ENCODE measurements at regions not wholly inside any gene's neighbourhood (a gene's known extent, or its start where the extent isn't known, plus 50 kb on each side); places are given as distances from the start of the nearest gene placed in this dataset.
"Not testable (repeated sequence)": the region's sequence is repeated elsewhere in the genome, so short reads cannot be mapped to it uniquely, and the experiment has no call there.

GRCh38 chr6:54559136-54559535, 250.9 kb downstream of the TINAG start:
- Histone ChIP-seq H3K4me2 (ENCODE audit: insufficient read depth, insufficient read length, low read length) (no peak overlapping the region), H4K20me1 (ENCODE audit: control insufficient read depth, insufficient read depth, insufficient read length) (no peaks in the 10 kb centered on the region), H3K4me1 (ENCODE audit: insufficient read depth, low read length) (no peaks in the 10 kb centered on the region), H3K14ac (ENCODE audit: insufficient read depth, low read length) (no peak overlapping the region), H3T11ph (ENCODE audit: low read length) (no peak overlapping the region), H2BK120ac (ENCODE audit: low read depth, low read length, poor library complexity, severe bottlenecking) (no peak overlapping the region), H3K9me3 (ENCODE audit: control insufficient read depth, low read depth, low read length) (no peaks in the 10 kb centered on the region), H2BK5ac (ENCODE audit: insufficient read length, low read length) (no peak overlapping the region), H4K91ac (ENCODE audit: insufficient read length, low read depth, low read length) (no peak overlapping the region), H4K5ac (ENCODE audit: insufficient read length, low read depth, low read length) (no peak overlapping the region), H3K56ac (ENCODE audit: insufficient read length, low read depth, low read length) (no peak overlapping the region), H3K27ac (ENCODE audit: insufficient read length, low read depth, low read length) (no peak overlapping the region), H2BK15ac (ENCODE audit: low read depth, low read length) (no peak overlapping the region), H2BK12ac (ENCODE audit: insufficient read length, low read depth, low read length) (no peak overlapping the region), H4K8ac (replicated peaks; ENCODE audit: insufficient read length, low read depth, low read length) (no peak overlapping the region), H3K27me3 (ENCODE audit: insufficient read depth, low read length) (no peaks in the 10 kb centered on the region), H3K23ac (ENCODE audit: insufficient read length, low read depth, low read length) (no peak overlapping the region), H3K9ac (ENCODE audit: extremely low read depth, insufficient read length, low read length) (no peak overlapping the region), H3K79me2 (ENCODE audit: insufficient read depth, low read length) (no peaks in the 10 kb centered on the region), H3K18ac (ENCODE audit: insufficient read length, low read depth, low read length) (no peak overlapping the region), H2AFZ (ENCODE audit: low read length) (no peak overlapping the region), H2AK5ac (ENCODE audit: insufficient read length, low read length) (no peak overlapping the region), H3K4ac (ENCODE audit: low read depth, low read length) (no peak overlapping the region), H2BK20ac (ENCODE audit: low read depth, low read length, poor library complexity, severe bottlenecking) (no peak overlapping the region), H3K79me1 (ENCODE audit: insufficient read depth, low read depth, low read length, poor library complexity, severe bottlenecking) (no peaks in the 10 kb centered on the region), H3K23me2 (ENCODE audit: insufficient read length, low read depth, low read length, poor library complexity, severe bottlenecking) (no peaks in the 10 kb centered on the region)
- Mint-ChIP-seq H3K4me1 (no peaks in the 10 kb centered on the region), H3K9me3 (peaks cover 6% of the 10 kb centered on the region in 2 experiments; a peak in 3 of 5 replicates), H3K36me3 (ENCODE audit: insufficient read depth in 1 of 3, low read depth in 3 of 3) (peaks cover 0 to 4% (median 0%) of the 10 kb centered on the region in 3 experiments; a peak in 1 of 7 replicates), H3K4me3 (no peak overlapping the region), H3K27me3 (ENCODE audit: low read depth) (no peaks in the 10 kb centered on the region), H3K27ac (no peak overlapping the region)
- TF ChIP-seq, protein P1, sequence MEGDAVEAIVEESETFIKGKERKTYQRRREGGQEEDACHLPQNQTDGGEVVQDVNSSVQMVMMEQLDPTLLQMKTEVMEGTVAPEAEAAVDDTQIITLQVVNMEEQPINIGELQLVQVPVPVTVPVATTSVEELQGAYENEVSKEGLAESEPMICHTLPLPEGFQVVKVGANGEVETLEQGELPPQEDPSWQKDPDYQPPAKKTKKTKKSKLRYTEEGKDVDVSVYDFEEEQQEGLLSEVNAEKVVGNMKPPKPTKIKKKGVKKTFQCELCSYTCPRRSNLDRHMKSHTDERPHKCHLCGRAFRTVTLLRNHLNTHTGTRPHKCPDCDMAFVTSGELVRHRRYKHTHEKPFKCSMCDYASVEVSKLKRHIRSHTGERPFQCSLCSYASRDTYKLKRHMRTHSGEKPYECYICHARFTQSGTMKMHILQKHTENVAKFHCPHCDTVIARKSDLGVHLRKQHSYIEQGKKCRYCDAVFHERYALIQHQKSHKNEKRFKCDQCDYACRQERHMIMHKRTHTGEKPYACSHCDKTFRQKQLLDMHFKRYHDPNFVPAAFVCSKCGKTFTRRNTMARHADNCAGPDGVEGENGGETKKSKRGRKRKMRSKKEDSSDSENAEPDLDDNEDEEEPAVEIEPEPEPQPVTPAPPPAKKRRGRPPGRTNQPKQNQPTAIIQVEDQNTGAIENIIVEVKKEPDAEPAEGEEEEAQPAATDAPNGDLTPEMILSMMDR (conservative IDR thresholded peaks at IDR 0.05) = no peak
- WGBS (ENCODE audit: extremely low coverage, insufficient read length, low lambda C conversion rate) = no CpG with 5 or more reads among the region's 4 CpGs
- no peak for DNase-seq

DNA sequence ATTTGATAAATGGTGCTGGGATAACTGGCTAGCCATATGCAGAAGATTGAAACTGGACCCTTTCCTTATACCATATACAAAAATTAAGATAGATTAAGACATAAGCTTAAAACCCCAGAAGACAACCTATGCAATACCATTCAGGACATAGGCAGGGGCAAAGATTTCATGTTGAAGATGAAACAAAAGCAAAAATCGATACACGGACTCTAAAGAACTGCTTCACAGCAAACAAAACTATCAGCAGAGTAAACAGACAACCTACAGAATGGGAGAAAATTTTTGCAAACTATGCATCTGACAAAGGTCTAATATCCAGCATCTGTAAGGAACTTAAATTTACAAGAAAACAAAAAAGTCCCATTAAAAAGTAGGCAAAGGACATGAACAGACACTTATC, 255.9 kb downstream of the TINAG start:
- DNase-seq; H3K23me2 ChIP-seq (ENCODE audit: insufficient read length, low read depth, low read length, poor library complexity, severe bottlenecking); H4K91ac ChIP-seq (ENCODE audit: insufficient read length, low read depth, low read length); H3K79me2 ChIP-seq (ENCODE audit: insufficient read depth, low read length); H2BK5ac ChIP-seq (ENCODE audit: insufficient read length, low read length); H3K23ac ChIP-seq (ENCODE audit: insufficient read length, low read depth, low read length); H3K27ac Mint-ChIP-seq; H2BK12ac ChIP-seq (ENCODE audit: insufficient read length, low read depth, low read length); H4K20me1 ChIP-seq (ENCODE audit: control insufficient read depth, insufficient read depth, insufficient read length); H3K9me3 Mint-ChIP-seq; H3K56ac ChIP-seq (ENCODE audit: insufficient read length, low read depth, low read length); H2AK5ac ChIP-seq (ENCODE audit: insufficient read length, low read length); H2BK120ac ChIP-seq (ENCODE audit: low read depth, low read length, poor library complexity, severe bottlenecking); H3K14ac ChIP-seq (ENCODE audit: insufficient read depth, low read length); H3T11ph ChIP-seq (ENCODE audit: low read length); H3K4ac ChIP-seq (ENCODE audit: low read depth, low read length); H3K27ac ChIP-seq (ENCODE audit: insufficient read length, low read depth, low read length); H3K36me3 Mint-ChIP-seq (ENCODE audit: insufficient read depth in 1 of 3, low read depth in 3 of 3); H2AFZ ChIP-seq (ENCODE audit: low read length); H4K8ac ChIP-seq (replicated peaks; ENCODE audit: insufficient read length, low read depth, low read length); H2BK15ac ChIP-seq (ENCODE audit: low read depth, low read length); H2BK20ac ChIP-seq (ENCODE audit: low read depth, low read length, poor library complexity, severe bottlenecking); H3K18ac ChIP-seq (ENCODE audit: insufficient read length, low read depth, low read length); H3K79me1 ChIP-seq (ENCODE audit: insufficient read depth, low read depth, low read length, poor library complexity, severe bottlenecking); H3K4me1 Mint-ChIP-seq; H3K9ac ChIP-seq (ENCODE audit: extremely low read depth, insufficient read length, low read length); H4K5ac ChIP-seq (ENCODE audit: insufficient read length, low read depth, low read length); H3K4me3 Mint-ChIP-seq; H3K27me3 ChIP-seq (ENCODE audit: insufficient read depth, low read length); H3K27me3 Mint-ChIP-seq (ENCODE audit: low read depth); H3K9me3 ChIP-seq (ENCODE audit: control insufficient read depth, low read depth, low read length); H3K4me1 ChIP-seq (ENCODE audit: insufficient read depth, low read length); H3K4me2 ChIP-seq (ENCODE audit: insufficient read depth, insufficient read length, low read length): not testable (repeated sequence)
- WGBS (ENCODE audit: extremely low coverage, insufficient read length, low lambda C conversion rate) = no CpG with 5 or more reads among the region's 2 CpGs

Measured in H9 (cell line).